Midbrain (tissue), 1 donor: ENCODE measurements at regions not wholly inside any gene's neighbourhood (a gene's known extent, or its start where the extent isn't known, plus 50 kb on each side); places are given as distances from the start of the nearest gene placed in this dataset.
"Not testable (repeated sequence)": the region's sequence is repeated elsewhere in the genome, so short reads cannot be mapped to it uniquely, and the experiment has no call there.

Experiments
- DNase-seq: peaks from one replicate; lab custom pipeline; 2025; lab: John Stamatoyannopoulos, UW

DNA sequence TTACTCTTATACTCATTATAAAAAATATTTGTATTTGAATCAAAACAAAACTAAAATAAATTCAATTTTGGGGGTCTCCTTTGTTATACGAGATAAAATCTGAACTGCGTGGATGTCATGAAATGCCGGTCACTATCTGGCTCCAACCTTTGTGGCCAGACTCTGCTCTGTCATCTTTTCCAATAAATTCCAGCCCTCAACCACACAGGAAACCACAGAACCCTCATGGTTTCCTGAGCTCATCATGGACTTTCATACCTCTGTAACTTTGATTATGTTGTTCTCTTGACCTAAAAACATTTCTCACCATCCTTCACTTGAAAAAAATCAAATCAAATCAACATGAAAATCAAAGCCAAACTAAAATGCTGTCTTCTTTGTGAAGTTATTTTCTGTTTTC, 724.7 kb downstream of the METTL4 start:
- no peak for DNase-seq

DNA sequence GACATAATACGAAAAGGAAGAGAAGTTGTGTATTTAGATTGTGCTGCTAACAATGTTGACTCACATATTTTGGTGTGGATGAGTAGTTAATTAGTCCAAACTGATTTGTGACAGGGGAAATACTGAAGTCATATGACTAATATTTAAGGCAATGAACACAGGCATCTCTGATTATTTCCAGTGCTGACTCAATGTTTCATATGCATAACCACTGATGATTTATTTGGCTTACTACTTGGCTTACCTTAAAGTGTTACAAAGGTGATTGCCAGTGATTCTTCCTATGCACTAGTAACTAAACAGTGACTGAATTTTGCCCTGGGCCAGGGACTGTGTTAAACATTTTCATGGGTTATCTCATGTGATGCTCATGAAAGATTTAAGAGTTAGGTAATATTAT, 722.6 kb downstream of the METTL4 start:
- DNase-seq, result no peak

DNA sequence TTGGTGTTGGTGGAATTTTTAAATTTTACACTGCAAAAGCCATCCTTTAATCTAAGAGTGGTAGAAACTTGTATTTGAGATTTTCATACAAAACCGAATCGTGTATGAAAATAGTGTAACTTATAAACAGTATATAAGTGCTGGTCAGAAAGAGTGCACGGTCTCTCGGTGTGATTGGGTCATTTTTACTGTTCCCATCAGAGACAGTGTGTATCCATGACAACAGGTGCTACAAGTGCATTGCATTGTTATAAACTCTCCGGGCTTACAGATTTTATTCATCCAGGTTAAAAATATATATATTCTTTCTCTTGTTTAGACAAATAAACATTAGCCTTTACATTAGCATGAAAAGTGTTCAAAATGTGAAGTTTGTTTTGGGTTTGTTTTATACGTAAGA, 721.9 kb downstream of the METTL4 start:
- DNase-seq, result no peak

DNA sequence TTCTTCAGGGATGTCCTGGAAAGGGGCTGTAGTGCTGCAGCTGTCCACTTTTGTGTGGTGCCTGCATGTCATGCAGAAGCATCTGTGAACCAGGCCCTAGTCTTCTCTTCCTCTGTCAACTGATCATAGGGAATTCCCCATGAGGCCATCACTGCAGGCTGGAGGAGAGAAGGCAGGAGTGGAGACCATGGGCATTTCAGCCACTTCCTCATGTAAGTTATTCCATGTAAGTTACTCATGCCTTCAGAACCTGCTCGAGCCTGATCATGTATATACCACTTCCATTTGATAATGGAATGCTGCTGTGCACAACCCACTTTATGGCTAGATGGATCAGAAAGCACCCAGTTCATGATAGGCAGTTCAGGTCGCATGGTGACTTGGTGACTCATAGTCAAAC, 714.0 kb downstream of the METTL4 start:
- DNase-seq, result not testable (repeated sequence)

DNA sequence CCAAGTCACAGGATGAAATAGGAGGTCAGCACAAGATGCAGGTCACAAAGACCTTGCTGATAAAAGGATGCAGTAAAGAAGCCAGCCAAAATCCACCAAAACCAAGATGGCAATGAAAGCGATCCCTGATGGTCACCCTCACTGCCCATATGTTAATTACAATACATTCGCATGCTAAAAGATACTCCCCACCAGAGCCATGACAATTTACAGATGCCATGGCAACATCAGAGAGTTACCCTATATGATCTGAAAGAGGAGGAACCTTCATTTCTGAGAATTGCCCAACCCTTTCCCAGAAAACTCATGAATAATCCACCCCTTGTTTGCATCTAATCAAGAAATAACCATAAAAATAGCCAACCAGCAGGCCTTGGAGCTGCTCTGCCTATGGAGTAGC, 709.8 kb downstream of the METTL4 start:
- DNase-seq, result no peak

DNA sequence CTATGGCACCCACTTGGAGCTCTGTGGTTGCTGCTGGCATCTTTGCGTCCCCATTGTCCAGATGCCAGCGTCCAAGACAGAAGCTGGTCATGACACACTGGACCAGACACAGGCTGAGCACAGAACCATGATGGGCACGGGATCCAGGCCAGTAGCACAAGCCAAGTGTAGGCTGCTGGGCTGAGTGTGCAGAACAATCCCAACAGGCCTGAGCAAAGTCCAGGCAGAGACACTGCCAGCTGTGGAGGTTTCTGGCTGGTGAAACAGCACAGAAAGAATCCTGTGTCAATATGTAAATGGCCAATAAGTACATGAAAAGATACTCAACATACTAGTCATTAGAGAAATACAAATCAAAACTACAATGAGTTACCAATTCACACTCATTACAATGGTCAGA, 705.4 kb downstream of the METTL4 start:
- DNase-seq, result no peak

DNA sequence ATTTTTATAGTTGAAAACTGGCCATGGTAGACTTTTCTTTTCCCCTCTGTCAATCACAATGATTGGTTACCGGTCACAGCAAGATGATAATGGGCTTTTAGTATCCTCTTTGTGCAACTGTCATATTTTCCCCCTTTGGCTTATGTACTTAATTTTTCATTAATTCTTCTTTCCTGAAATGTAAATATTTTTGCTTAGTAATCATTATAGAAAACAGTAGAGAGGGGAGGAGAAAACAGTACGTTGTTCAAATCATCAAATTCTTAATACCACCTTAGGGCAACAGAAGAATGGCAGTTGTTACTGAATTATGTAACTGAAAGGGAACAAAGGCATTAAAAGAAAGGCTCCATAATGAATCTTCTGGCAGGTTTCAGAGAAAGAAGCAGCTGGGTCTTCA, 699.0 kb downstream of the METTL4 start:
- DNase-seq, result no peak

DNA sequence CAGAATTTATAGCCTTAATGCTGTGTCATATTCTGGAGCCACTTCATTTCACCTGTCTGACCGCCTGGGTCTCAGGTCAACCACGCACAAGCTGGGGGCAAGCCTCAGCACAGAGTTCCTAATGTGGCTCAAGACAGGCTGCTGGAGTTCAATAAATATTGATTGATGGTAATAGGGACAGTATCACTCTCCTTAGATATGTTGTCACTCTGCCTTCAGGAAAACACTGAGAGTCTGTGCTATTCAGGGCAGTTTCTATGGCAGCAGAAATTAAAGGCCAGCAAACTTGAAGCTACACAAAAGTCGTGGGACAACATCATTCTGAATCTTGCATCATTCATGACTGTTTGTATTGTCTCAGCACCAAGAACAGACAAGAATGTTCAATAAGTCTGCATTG, 696.1 kb downstream of the METTL4 start:
- DNase-seq, result no peak

DNA sequence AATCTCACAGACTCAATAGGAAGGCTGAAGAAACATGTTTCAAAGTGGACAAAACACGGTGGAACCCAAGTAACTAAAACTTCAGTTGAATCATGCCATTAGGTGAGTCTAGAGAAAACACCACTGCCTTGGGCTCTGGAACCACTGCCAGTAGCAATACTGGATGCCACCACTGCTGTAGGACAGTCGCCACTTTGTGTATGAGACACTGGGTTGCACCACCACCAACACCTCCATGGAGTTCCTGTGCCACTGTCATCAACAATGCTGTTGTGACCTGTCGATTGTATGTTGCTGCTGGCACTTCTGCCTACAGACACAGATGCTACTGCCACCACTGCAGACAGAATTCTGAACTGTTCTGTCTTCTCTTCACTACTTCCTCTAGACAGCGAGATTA, 686.7 kb downstream of the METTL4 start:
- DNase-seq, result no peak

DNA sequence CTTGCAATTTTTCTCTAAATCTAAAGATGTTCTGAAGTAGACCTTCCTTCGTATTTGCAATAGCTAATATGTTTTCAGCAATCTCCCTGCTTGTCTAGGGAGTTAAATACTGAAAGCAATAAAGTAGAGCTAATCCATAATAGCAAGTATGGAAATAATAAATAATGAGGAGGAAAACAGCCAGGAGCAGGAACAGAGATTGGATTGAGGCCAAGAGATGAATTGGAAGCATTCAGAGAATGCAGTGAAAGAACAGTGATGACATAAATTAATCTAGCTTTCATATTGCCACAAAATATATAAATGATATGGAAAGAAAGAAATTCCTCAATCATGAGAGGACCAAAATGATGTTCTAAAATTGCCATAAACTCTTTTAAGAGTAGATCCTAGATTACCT, 679.7 kb downstream of the METTL4 start:
- DNase-seq, result no peak

DNA sequence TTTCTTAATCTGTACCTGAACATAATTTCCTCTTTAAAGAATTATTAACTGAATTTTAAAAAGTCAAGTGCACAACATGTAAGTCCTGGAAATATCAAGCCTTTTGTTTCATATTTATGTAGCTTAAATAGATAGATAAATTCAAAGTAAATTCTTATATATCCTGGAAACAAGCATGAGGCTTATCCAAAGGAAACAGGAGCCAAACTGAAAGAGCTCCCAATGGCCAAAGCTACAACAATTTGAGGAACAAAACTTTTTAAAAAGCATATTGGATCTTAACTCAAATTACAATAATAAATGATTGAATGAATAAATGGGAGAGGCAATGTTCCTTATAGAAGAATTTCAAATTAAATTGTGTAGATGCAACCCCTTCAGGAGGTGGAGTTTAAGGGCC, 679.1 kb downstream of the METTL4 start:
- DNase-seq, result no peak

DNA sequence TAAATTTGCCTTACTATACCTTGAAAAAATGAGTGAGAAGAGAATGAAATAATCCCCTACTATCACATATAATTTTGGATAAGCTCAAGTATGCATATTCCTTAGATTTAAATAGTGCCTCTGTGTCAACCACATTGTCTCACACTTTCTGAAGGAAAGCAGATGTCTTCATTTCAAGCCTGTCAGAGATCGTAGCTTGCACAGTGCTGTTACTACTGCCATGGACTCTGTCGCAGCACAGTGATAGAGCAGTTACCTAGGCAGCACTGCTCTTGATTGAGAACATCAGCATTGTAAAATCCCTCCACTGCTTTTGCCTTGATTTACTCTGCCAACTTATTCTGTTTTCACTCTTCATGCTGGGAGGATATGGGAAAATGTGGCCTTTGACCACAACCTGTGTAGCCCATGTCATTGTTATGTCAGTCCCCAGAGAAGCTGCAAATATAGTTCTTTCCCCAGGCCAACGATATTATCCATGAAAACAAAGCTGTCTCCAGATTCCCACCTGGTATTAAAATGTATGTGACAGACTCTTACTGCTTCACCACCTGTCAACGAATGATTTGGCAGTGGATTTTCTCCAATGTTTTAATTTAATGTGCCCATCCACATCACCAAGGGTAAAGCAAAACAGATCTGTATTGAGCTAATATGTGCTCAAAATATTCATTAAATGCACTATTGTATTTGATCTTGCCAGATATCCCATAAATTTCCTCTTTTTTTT, 675.7 kb downstream of the METTL4 start:
- no peak for DNase-seq

DNA sequence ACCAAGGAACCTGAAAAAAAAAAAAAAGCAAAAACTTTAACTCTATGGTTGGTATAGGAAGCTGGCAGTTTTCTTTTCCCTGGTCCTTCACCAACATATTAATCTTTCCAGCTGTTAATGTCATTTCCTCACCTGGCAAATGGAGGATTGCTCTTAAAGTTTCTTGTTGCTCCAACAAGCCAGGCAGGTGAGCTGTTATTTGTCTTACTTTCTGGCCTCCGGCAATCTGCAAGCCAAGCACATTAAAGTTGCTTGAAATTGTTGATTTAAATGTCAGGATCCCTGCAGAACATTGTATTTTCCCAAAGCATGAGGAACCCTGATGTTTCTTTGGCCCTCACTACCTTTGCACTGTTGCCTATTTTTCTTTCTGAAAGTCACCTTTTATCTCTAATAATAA, 664.9 kb downstream of the METTL4 start:
- DNase-seq, result no peak

DNA sequence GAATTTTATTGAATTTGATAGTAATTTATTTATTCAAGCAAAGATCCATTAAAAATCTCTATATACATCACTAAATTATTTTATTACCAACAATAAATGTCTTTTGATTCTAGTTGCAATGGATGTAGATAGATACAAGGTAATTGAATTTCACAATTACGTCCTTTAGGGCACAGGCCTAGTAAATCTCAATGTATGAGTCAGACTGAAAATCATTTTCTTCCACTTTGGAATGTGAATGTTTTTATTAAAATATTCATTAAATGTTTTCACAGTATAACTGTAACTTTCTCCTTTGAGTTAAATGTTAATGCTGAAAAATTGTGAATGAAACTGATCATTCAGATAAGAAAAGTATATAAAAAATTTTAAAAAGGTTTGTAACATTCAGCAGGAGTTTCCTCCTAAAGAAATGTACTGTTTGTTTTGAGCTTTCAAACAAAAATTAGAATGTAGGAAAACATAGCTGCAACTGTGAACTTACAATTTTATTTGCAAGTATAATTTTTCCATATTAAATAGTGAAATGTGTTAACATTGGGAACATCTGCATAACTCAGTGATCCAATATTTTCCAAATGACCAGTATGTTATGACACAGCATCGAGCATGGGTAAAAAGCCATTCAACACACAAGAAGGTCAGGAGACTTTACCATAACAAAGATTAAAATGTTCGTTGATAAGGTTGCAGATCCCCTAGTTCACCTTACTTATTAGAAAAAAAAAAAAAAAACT, 663.7 kb downstream of the METTL4 start:
- no peak for DNase-seq

DNA sequence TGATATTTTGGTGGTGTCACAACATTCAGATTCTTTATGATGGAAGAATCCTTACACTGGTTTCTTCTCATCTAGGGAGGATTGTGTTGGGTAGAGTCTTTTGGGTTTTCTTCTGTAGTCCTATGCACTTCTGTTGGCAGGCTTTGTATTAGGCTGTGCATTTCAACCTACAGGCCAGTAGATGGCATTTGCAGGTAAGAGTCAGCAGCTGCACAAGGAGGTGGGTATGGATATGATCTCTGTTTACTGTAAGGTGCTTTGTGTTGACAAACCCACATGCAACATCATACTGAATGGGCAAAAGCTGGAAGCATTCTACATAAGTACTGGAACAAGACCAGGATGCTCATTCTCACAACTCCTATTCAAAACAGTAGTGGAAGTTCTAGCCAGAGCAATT, 656.8 kb downstream of the METTL4 start:
- no peak for DNase-seq

DNA sequence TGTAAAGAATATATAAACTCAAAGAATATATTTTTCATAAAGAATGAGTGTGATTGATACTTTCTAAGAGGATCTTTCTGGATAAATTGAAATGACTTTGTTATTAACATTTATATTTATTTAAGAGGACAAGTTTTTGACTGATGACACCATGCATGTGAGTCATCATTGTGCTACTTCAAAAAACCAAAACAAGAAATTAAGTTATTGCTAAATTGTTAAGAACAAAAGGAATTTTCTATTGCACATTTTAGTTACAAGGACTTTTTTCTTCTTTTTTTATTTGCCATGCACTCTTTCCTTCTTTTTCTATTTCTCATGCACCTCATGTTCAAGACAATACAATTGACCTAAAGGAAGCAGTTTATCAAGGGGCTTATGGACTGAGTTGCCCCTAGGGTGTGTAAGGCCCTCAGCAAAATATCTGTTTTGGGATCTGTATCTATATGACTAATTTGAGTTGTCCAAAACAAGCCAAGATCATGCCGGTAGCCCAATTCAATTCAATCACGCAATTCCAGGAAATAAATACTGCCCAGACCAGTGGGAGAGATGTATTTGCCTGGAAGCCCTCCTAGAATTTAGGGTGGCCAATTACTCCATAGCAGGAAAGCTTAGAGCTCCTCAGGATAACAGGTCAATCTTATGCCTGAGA, 654.3 kb downstream of the METTL4 start:
- no peak for DNase-seq

DNA sequence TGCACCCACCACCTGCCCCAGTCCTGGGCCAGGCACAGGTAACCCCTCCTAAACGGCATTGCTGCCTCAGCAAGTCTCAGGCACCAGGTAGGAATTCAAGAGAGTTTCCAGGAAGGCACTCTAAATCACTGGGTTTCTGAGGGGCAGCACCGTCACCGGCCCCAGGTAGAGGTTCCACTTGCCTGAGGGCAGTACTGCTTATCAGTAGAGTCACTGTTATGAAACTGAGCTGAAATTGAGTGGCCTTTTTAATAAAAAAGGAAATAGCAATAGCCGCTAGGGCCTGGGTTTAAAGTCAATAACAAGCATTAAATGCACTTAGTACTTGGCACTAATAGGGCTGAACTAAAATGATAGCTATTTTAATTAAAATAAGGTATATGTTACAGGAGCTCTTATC, 653.7 kb downstream of the METTL4 start:
- DNase-seq, result no peak

DNA sequence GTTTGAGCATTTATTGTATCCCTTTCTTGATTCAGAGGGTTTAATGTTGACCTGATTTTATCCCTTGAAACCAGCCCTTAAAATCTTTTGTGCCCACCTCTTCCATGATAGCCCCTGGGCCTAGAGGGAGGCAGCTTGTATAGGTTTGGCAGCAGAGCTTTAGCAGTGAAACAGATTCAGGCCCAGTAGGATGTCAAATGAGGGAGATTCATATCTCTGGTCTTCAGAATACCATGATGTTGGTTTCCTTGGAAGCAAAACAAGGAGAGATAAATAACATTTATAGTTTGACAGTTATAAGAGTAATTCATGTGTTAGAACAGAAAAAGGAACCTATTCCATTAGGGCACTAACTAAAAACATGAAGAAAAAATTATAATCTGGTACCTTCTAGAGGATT, 649.2 kb downstream of the METTL4 start:
- no peak for DNase-seq

DNA sequence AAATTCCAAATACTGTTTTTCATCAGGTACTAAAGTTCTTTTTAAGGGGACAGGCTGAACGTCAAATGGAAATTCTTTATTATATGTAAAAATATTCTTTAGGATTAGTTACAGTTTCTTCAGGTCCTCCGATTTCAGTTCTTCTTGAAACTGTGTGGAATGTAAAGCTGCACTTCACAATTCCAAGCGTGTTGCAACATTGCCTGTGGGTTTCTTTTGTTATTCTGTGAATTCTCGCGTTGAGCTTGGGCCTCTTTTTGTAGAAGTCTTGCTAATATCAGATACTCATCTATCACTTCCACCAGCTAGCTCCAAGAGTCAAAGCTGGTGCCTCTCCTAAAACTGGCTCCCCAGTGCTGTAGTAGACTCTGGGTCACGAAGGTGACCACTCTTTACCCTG, 642.6 kb downstream of the METTL4 start:
- DNase-seq, result no peak

DNA sequence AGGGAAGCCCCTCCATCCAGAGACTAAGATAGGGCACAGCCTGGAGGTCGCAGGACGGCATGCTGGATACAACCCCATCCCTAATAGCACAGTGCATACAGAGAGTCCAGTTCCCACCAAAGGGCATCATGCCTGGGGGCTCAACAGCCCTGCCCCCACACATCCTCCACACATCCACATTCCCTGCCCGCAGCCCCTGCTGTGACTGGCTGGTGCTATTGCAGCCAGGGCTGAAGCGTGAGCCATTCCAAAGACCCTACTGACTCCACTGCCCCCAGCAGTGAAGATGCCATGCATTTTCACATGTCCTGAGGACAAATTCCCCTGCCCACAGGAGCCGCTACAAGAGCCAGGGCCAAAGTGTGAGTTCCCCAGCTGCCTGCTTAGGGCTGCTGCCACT, 641.6 kb downstream of the METTL4 start:
- DNase-seq, result no peak

DNA sequence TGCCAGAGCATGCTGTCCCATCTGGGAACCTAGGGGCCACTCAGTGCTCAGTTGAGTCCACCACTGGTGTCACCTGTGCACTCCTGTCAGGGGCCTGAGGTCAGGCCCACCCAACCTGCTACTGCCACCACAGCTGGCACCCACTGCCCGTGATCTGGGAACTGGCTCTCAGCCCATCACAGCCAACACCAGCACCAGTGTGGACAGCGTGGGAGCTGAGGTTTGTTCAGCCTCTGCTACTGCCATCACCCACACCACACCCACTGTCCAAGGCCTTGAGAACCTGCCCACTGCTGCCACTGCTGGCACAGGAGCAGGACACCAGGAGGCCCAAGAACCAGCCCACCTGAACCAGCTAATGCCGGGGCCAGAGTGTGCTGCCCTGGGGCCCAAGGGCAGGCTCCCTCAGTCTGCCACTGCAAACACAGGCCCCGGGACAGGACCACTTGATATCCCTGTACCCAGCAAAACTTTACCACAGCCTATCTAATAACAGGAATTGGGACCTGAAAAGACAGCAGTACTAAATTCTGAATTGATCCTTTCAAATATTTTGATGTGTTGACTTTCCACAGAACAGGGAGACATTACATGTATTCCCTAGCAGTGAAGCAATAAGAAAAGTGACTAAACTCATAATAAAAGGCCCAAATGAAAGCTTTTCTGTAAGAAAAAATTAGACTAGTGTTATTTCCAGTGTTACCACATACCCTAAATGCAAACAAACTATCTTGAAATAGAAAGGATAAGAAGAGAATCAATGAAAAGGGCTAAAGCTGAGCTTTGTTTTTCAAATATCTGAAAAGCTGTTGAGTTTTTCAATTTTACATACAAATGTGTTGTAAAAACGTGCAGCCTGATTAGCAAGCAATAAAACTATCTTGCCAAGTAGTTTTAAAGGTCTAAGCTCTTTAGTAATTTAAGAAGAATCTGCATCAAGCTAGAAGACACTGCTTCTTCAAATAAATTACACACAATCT, 640.7 kb downstream of the METTL4 start:
- no peak for DNase-seq

DNA sequence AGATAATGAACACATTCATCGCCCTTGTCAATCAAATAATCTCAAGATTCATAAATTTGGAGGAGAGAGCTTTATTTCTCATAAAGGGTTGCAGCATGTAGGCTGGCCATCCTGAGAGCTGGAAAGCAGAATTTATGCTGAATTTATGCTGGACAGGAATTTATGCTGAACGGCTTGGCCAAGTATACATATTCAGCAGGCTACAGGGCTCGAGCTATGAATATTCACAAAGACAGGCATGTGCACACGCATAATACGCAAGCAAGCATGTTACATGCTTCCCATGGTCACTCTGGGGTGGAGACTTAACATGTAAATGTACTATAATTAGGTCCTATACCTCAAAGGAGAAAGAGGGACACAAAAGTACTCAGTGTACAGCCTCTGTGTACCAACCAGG, 618.8 kb downstream of the METTL4 start:
- DNase-seq, result no peak
